MCF 10A (cell line): ENCODE measurements at regions not wholly inside any gene's neighbourhood (a gene's known extent, or its start where the extent isn't known, plus 50 kb on each side); places are given as distances from the start of the nearest gene placed in this dataset.

Experiments
- BruUV-seq: library from RNA; stranded (reverse); fragments of 400-500 nt; replicated peaks from 2 replicates; lab custom pipeline; 2021; lab: Mats Ljungman, UMichigan
- CTCF ChIA-PET: fragments of 300-600 bp; sonication (Branson Sonifier 250); formaldehyde crosslinking; extraction: SDS; loops from one replicate; lab custom pipeline; 2021; ENCODE audit warnings: antibody characterized with exemption, inconsistent platforms; lab: Yijun Ruan, JAX
- POLR2A ChIA-PET: fragments of 300-600, 350-650 bp; sonication (Branson Sonifier 250); formaldehyde crosslinking; extraction: SDS; loops from one replicate; lab custom pipeline; 2020; ENCODE audit warnings: antibody characterized with exemption, inconsistent platforms; lab: Yijun Ruan, JAX
- DNase-seq: peaks from one replicate; pipeline ENCODE4 v3.0.0-alpha.2; 2018; ENCODE audit not compliant: unreplicated experiment
- H3K27ac Mint-ChIP-seq: one replicate; pipeline ENCODE4 v1.8.0; 2022; ENCODE audit warnings: mild to moderate bottlenecking, low read depth, mixed read lengths; ENCODE audit not compliant: unreplicated experiment
- H3K27me3 Mint-ChIP-seq: one replicate; pipeline ENCODE4 v1.8.0; 2022; ENCODE audit warnings: mixed read lengths; ENCODE audit not compliant: insufficient read depth, unreplicated experiment
- H3K36me3 Mint-ChIP-seq: one replicate; pipeline ENCODE4 v1.8.0; 2022; ENCODE audit warnings: mild to moderate bottlenecking, moderate library complexity, mixed read lengths; ENCODE audit not compliant: insufficient read depth, unreplicated experiment
- H3K4me1 Mint-ChIP-seq: one replicate; pipeline ENCODE4 v1.8.0; 2022; ENCODE audit warnings: mixed read lengths; ENCODE audit not compliant: insufficient read depth, unreplicated experiment
- H3K4me3 Mint-ChIP-seq: one replicate; pipeline ENCODE4 v1.8.0; 2022; ENCODE audit warnings: mild to moderate bottlenecking, moderate library complexity, mixed read lengths; ENCODE audit not compliant: unreplicated experiment
- H3K9me3 Mint-ChIP-seq: one replicate; pipeline ENCODE4 v1.8.0; 2022; ENCODE audit warnings: mixed read lengths; ENCODE audit not compliant: unreplicated experiment
- CTCF ChIP-seq: fragments of 200-600 bp; IDR thresholded peaks from one replicate; pipeline ENCODE4 v1.8.0; 2022; ENCODE audit warnings: antibody characterized with exemption, mild to moderate bottlenecking; ENCODE audit not compliant: unreplicated experiment
- intact Hi-C: fragments of 100-400 bp; cut with micrococcal nuclease; formaldehyde crosslinking; loops from 2 replicates; pipeline ENCODE4 v1.14.1; 2022

DNA sequence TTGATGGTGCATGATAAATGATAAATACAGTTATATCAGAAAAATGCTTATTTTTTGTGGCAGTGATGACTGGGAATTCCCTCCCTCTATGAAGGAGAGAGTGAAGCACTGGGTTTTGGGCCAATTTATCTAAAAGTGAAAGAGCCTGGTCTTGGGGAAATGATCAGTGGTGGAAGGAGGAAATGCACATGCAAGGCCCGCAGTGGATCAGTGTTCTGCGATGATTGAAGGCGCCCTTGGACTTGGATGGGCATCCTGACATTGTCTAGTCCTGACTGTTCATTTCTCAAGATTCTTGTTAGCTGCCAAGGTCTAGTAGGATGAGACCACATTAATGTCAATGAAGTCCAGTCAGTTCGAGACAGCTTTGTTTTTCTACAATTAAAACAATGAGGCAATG is 272.0 kb upstream of the SLC35B3 start:
- TF ChIP-seq CTCF: no peak
- Mint-ChIP-seq H3K36me3 (no peaks in the 10 kb centered on the region), H3K27me3 (no peaks in the 10 kb centered on the region), H3K4me3 (no peak overlapping the region), H3K9me3 (no peaks in the 10 kb centered on the region), H3K4me1 (peaks cover 9% of the 10 kb centered on the region), H3K27ac (no peak overlapping the region)
- ChIA-PET CTCF (interaction anchor here (0.6 to 2.7 kb wide), 23 partner anchors 17 to 1727 kb away, joined by 3 to 24 read pairs (median 4); no protein-coding TSS in a partner anchor), POLR2A (interaction anchor here (0.7 to 3.3 kb wide), 8 partner anchors 19 to 1722 kb away, joined by 3 to 13 read pairs (median 3); partner anchors contain the start of gene TFAP2A)
- intact Hi-C loops: loop anchor here (5.0 kb wide), 2 partner anchors 700 to 835 kb away; no protein-coding TSS in a partner anchor
- DNase-seq: no peak
- BruUV-seq: no TSS peak

- Mint-ChIP-seq H3K27ac (no peak overlapping the region), H3K4me1 (peaks cover 9% of the 10 kb centered on the region), H3K4me3 (no peak overlapping the region), H3K27me3 (no peaks in the 10 kb centered on the region), H3K9me3 (no peaks in the 10 kb centered on the region), H3K36me3 (no peaks in the 10 kb centered on the region)
- no peak for TF ChIP-seq CTCF
- ChIA-PET CTCF (interaction anchor here (0.5 to 1.8 kb wide), 5 partner anchors 38 to 1724 kb away, joined by 3 to 7 read pairs (median 3); partner anchors contain the start of gene TFAP2A), POLR2A (no interaction called here)
- intact Hi-C loops: loop anchor here (5.0 kb wide), 2 partner anchors 702 to 837 kb away; no protein-coding TSS in a partner anchor
- no peak for DNase-seq
- no TSS peak for BruUV-seq
Observed at GRCh38 chr6:8705435-8706020, 270.2 kb upstream of the SLC35B3 start.

DNA sequence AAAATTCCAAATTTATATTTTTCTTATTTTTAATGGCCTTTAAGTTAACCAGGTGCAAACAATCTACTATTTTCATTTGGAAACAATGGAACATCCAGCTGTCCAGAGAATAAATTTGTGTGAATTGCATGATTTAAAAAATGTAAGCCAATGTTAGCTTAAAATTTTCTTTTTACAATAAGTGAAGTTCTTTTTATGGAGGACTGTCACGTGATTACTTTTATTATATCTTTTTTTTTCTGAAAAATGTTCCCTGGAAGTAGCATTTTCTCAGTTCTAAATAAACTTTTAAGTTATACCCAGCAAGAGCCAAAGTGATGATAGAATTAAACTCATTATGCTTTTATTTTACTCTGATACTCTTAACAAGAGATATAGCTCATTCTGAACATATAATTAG is 267.7 kb upstream of the SLC35B3 start:
- H3K36me3 Mint-ChIP-seq: no peaks in the 10 kb centered on the region
- peaks cover 3% of the 10 kb centered on the region for H3K4me1 Mint-ChIP-seq
- ChIA-PET CTCF (interaction anchor here (0.5 kb wide), 1 partner anchor 7 kb away, joined by 4 read pairs; no protein-coding TSS in a partner anchor), POLR2A (interaction anchor here (0.7 kb wide), 1 partner anchor 27 kb away, joined by 3 read pairs; no protein-coding TSS in a partner anchor)
- no peak overlapping the region for H3K27ac Mint-ChIP-seq
- DNase-seq: no peak
- H3K4me3 Mint-ChIP-seq: no peak overlapping the region
- no peaks in the 10 kb centered on the region for H3K27me3 Mint-ChIP-seq
- TF ChIP-seq CTCF: no peak
- intact Hi-C loops: no loop called here
- no peaks in the 10 kb centered on the region for H3K9me3 Mint-ChIP-seq
- BruUV-seq: no TSS peak

- ChIA-PET POLR2A (interaction anchor here (1.2 kb wide), 1 partner anchor 19 kb away, joined by 3 read pairs; no protein-coding TSS in a partner anchor), CTCF (no interaction called here)
- Mint-ChIP-seq H3K27me3 (no peaks in the 10 kb centered on the region), H3K9me3 (peaks cover 8% of the 10 kb centered on the region), H3K36me3 (no peaks in the 10 kb centered on the region), H3K27ac (no peak overlapping the region), H3K4me1 (no peaks in the 10 kb centered on the region), H3K4me3 (no peak overlapping the region)
- no TSS peak for BruUV-seq
- TF ChIP-seq CTCF: no peak
- no peak for DNase-seq
- intact Hi-C loops: no loop called here
Observed at GRCh38 chr6:8688821-8689220, 253.5 kb upstream of the SLC35B3 start.
